ENCODE measurements at regions not wholly inside any gene's neighbourhood (a gene's known extent, or its start where the extent isn't known, plus 50 kb on each side); places are given as distances from the start of the nearest gene placed in this dataset.

DNA sequence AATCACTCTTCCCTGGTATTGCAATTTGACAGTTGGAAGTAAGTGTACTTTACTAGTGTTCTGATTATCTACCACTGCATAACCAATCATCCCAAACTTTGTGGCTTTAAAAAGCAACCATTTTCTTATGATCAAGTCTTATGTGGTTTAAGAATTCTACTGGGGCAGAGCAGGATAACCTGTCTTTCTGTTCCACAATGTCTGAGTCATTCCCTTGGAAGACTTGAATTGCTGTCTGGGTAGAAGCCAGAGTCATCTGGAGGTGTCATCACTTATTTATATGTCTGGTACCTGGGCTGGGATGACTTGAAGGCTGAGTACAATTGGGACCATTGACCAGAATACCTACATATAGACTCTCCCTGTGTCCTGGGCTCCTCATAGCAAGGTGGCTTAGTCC lies 644.3 kb downstream of the HDGFL1 start:
- peaks cover 4% of the 10 kb centered on the region for H3K9me3 Mint-ChIP-seq
- H3K36me3 Mint-ChIP-seq = no peaks in the 10 kb centered on the region
- no peaks in the 10 kb centered on the region for H3K4me1 Mint-ChIP-seq
- no peaks in the 10 kb centered on the region for H3K27me3 Mint-ChIP-seq
- no peak overlapping the region for H3K27ac Mint-ChIP-seq
- no peak overlapping the region for H3K4me3 Mint-ChIP-seq

DNA sequence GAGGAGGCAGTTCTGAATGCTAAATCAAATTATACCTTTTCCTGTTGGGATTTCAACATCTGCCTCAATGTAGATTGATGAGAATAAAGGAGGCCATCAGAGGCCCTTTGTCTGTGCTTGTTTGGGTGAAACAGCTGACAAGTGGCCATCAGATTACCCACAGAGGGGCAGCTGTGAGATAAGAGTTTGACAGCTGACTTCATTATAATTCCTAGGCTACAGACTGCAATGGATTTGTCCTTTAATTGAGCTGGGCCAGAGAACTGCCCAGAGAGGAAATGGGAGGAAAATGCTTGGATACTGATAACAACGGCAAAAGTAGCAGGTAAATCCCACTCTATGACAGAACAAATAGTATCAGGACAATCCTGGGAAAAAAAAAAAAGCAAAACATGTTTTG lies 649.4 kb downstream of the HDGFL1 start:
- H3K27ac Mint-ChIP-seq = no peak overlapping the region
- peaks cover 16% of the 10 kb centered on the region for H3K9me3 Mint-ChIP-seq
- no peaks in the 10 kb centered on the region for H3K27me3 Mint-ChIP-seq
- no peak overlapping the region for H3K4me3 Mint-ChIP-seq
- H3K4me1 Mint-ChIP-seq = no peaks in the 10 kb centered on the region
- no peaks in the 10 kb centered on the region for H3K36me3 Mint-ChIP-seq

GRCh38 chr6:23222724-23223123 lies 653.4 kb downstream of the HDGFL1 start:
- Mint-ChIP-seq H3K4me1 (no peaks in the 10 kb centered on the region), H3K36me3 (no peaks in the 10 kb centered on the region), H3K9me3 (peaks cover 28% of the 10 kb centered on the region), H3K27me3 (no peaks in the 10 kb centered on the region), H3K4me3 (no peak overlapping the region), H3K27ac (no peak overlapping the region)

DNA sequence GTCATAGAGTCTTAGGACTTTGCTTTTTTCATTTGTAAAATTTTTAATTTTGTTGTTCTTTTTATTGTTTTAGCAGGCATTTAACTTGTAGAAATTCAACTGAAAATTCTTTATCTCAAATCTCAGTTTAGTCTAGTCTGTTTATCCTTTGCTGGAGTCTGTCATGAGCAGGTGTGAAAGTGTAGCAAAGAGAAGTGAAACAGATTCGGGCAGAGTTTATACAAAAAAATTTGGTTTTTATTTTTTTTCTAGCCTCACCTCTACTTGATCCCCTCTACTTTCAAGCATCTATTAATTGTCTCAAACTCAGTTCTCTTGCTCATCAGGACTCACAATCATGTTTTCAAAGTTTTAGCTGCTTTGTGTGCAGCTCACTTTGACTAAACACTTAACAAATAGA lies 655.2 kb downstream of the HDGFL1 start:
- Mint-ChIP-seq H3K9me3 (peaks cover 34% of the 10 kb centered on the region), H3K4me1 (no peaks in the 10 kb centered on the region), H3K36me3 (no peaks in the 10 kb centered on the region), H3K4me3 (no peak overlapping the region), H3K27me3 (no peaks in the 10 kb centered on the region), H3K27ac (no peak overlapping the region)

DNA sequence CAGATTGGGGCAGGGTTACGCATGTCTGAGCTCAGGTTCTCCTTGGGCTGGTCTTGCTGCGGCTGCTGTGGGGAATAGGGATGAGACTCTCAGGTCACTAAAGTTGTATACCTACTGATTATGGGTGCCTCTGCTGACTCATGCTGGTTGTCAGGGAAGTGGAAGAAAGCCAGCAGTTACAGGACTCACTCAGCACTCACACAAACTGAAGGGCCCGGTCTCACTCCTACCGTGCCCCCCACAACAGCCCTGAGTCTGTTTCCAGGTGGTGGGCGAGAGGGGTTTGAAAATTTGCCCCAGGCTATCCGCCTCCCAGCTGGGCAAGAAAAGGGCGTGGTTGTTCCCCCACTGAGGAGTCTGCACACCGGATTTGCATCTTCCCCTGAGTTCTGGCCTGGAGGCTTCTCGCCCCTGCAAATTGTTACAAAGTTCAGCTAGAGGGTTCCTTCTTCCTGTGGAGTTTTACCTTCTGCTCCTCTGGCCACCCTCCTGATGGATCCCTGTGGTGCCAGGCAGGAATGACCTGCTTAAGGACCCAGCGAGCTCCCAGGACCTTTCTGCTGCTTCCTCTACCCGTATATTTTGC lies 659.2 kb downstream of the HDGFL1 start:
- Mint-ChIP-seq H3K9me3 (peaks cover 25% of the 10 kb centered on the region), H3K4me3 (no peak overlapping the region), H3K27me3 (no peaks in the 10 kb centered on the region), H3K36me3 (no peaks in the 10 kb centered on the region), H3K4me1 (no peaks in the 10 kb centered on the region), H3K27ac (no peak overlapping the region)

DNA sequence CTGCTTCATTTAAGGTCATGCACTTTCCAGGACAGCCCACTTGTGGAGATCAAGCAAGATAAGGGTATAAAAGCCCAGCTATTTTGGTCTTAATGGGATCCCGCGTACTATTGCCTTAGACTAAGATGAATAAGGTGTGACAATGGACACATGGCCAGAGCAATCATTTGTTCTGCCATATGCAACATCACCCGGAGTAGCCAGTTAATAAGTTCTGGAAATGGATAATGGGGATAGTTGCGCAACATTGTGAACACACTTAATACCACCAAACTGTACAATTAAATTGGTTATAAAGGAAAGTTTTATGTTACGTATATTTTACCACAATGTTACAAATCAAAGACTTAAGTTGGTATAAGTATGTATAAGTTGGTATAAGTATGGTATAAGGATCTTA lies 674.5 kb downstream of the HDGFL1 start:
- H3K36me3 Mint-ChIP-seq = no peaks in the 10 kb centered on the region
- H3K27me3 Mint-ChIP-seq = no peaks in the 10 kb centered on the region
- H3K9me3 Mint-ChIP-seq = peaks cover 12% of the 10 kb centered on the region
- H3K4me3 Mint-ChIP-seq = no peak overlapping the region
- no peak overlapping the region for H3K27ac Mint-ChIP-seq
- H3K4me1 Mint-ChIP-seq = no peaks in the 10 kb centered on the region

- no peak overlapping the region for H3K4me3 Mint-ChIP-seq
- H3K9me3 Mint-ChIP-seq = peaks cover 12% of the 10 kb centered on the region
- H3K4me1 Mint-ChIP-seq = no peaks in the 10 kb centered on the region
- no peaks in the 10 kb centered on the region for H3K27me3 Mint-ChIP-seq
- H3K36me3 Mint-ChIP-seq = no peaks in the 10 kb centered on the region
- no peak overlapping the region for H3K27ac Mint-ChIP-seq
These were observed 674.9 kb downstream of the HDGFL1 start for GRCh38 chr6:23244300-23244699.

GRCh38 chr6:23245572-23245971 lies 676.2 kb downstream of the HDGFL1 start:
- no peaks in the 10 kb centered on the region for H3K4me1 Mint-ChIP-seq
- H3K27me3 Mint-ChIP-seq = no peaks in the 10 kb centered on the region
- H3K27ac Mint-ChIP-seq = no peak overlapping the region
- no peaks in the 10 kb centered on the region for H3K36me3 Mint-ChIP-seq
- H3K9me3 Mint-ChIP-seq = peaks cover 9% of the 10 kb centered on the region
- no peak overlapping the region for H3K4me3 Mint-ChIP-seq

- Mint-ChIP-seq H3K36me3 (no peaks in the 10 kb centered on the region), H3K9me3 (peaks cover 4% of the 10 kb centered on the region), H3K4me1 (no peaks in the 10 kb centered on the region), H3K27ac (no peak overlapping the region), H3K4me3 (no peak overlapping the region), H3K27me3 (no peaks in the 10 kb centered on the region)
These were observed 677.5 kb downstream of the HDGFL1 start for GRCh38 chr6:23246896-23247295.

GRCh38 chr6:23250556-23250955 lies 681.2 kb downstream of the HDGFL1 start:
- Mint-ChIP-seq H3K27ac (no peak overlapping the region), H3K27me3 (no peaks in the 10 kb centered on the region), H3K9me3 (no peaks in the 10 kb centered on the region), H3K36me3 (no peaks in the 10 kb centered on the region), H3K4me1 (no peaks in the 10 kb centered on the region), H3K4me3 (no peak overlapping the region)

- no peaks in the 10 kb centered on the region for H3K36me3 Mint-ChIP-seq
- no peaks in the 10 kb centered on the region for H3K27me3 Mint-ChIP-seq
- H3K4me3 Mint-ChIP-seq = no peak overlapping the region
- no peak overlapping the region for H3K27ac Mint-ChIP-seq
- peaks cover 12% of the 10 kb centered on the region for H3K9me3 Mint-ChIP-seq
- no peaks in the 10 kb centered on the region for H3K4me1 Mint-ChIP-seq
These were observed 693.5 kb downstream of the HDGFL1 start for GRCh38 chr6:23262864-23263263.

DNA sequence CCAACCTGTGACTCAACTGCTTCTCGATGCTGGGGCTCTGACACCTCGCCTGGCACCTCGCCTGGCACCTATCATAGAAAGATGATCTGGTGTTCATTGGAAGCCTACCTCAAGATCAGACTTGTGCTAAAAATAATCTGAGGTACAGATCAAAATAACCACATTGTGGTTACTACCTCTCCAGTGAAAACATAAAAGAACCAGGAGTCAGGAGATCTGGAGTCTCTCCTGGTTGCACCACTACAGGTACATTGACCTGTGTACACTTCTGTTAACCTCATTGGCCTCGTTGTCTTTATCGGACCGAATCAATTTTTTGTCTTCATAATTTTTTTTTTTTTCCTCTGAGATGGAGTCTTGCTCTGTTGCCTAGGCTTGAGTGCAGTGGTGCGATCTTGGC lies 695.9 kb downstream of the HDGFL1 start:
- H3K4me3 Mint-ChIP-seq = no peak overlapping the region
- no peaks in the 10 kb centered on the region for H3K36me3 Mint-ChIP-seq
- no peaks in the 10 kb centered on the region for H3K27me3 Mint-ChIP-seq
- H3K27ac Mint-ChIP-seq = no peak overlapping the region
- H3K4me1 Mint-ChIP-seq = no peaks in the 10 kb centered on the region
- peaks cover 10% of the 10 kb centered on the region for H3K9me3 Mint-ChIP-seq

- Mint-ChIP-seq H3K4me3 (no peak overlapping the region), H3K4me1 (no peaks in the 10 kb centered on the region), H3K27me3 (no peaks in the 10 kb centered on the region), H3K9me3 (no peaks in the 10 kb centered on the region), H3K36me3 (no peaks in the 10 kb centered on the region), H3K27ac (no peak overlapping the region)
These were observed 697.2 kb downstream of the HDGFL1 start for GRCh38 chr6:23266536-23266935.

DNA sequence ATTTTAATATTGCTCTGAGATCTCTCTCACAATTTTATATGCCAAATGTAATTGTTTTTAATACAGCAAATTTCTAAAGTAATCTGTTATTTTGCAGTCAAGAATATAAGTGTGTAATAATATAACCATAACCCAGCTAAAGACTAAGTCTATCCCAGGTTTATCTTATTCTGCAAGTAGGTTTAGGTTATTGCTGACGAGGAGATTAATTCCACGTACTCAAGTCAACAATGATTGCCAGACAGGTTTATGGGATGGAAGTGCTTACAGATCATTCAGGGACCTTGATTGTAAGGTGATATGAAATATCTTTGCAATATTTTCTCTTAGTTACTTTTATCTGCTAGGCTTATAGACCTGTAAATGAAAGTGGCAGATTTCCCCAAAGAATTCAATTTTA lies 698.3 kb downstream of the HDGFL1 start:
- H3K27ac Mint-ChIP-seq = no peak overlapping the region
- no peaks in the 10 kb centered on the region for H3K9me3 Mint-ChIP-seq
- H3K4me3 Mint-ChIP-seq = no peak overlapping the region
- H3K4me1 Mint-ChIP-seq = no peaks in the 10 kb centered on the region
- H3K36me3 Mint-ChIP-seq = no peaks in the 10 kb centered on the region
- no peaks in the 10 kb centered on the region for H3K27me3 Mint-ChIP-seq

GRCh38 chr6:23268348-23268747 lies 699.0 kb downstream of the HDGFL1 start:
- no peaks in the 10 kb centered on the region for H3K36me3 Mint-ChIP-seq
- no peaks in the 10 kb centered on the region for H3K9me3 Mint-ChIP-seq
- H3K4me1 Mint-ChIP-seq = no peaks in the 10 kb centered on the region
- no peak overlapping the region for H3K4me3 Mint-ChIP-seq
- H3K27me3 Mint-ChIP-seq = no peaks in the 10 kb centered on the region
- H3K27ac Mint-ChIP-seq = no peak overlapping the region

GRCh38 chr6:23269436-23269835 lies 700.1 kb downstream of the HDGFL1 start:
- H3K36me3 Mint-ChIP-seq = no peaks in the 10 kb centered on the region
- no peaks in the 10 kb centered on the region for H3K27me3 Mint-ChIP-seq
- H3K27ac Mint-ChIP-seq = no peak overlapping the region
- no peaks in the 10 kb centered on the region for H3K4me1 Mint-ChIP-seq
- no peaks in the 10 kb centered on the region for H3K9me3 Mint-ChIP-seq
- no peak overlapping the region for H3K4me3 Mint-ChIP-seq

GRCh38 chr6:23272536-23272935 lies 703.2 kb downstream of the HDGFL1 start:
- no peaks in the 10 kb centered on the region for H3K36me3 Mint-ChIP-seq
- no peak overlapping the region for H3K4me3 Mint-ChIP-seq
- no peaks in the 10 kb centered on the region for H3K4me1 Mint-ChIP-seq
- H3K27me3 Mint-ChIP-seq = no peaks in the 10 kb centered on the region
- H3K27ac Mint-ChIP-seq = no peak overlapping the region
- no peaks in the 10 kb centered on the region for H3K9me3 Mint-ChIP-seq

All from activated naive CD4-positive, alpha-beta T cell treated with anti-CD3 and anti-CD28 coated beads, Interleukin-2, amount 50 U/mL, for 24 hours (primary cell).